NCI-H446 treated with DMSO at 0.1 percent for 48 hours (cell line): ENCODE measurements at regions not wholly inside any gene's neighbourhood (a gene's known extent, or its start where the extent isn't known, plus 50 kb on each side); places are given as distances from the start of the nearest gene placed in this dataset.
A peak's percentile ranks its signal among the peaks of the same experiment; 100 is the strongest.
"Not testable (repeated sequence)": the region's sequence is repeated elsewhere in the genome, so short reads cannot be mapped to it uniquely, and the experiment has no call there.

Experiments
- DNase-seq: peaks from one replicate; lab custom pipeline; 2025; lab: John Stamatoyannopoulos, UW

DNA sequence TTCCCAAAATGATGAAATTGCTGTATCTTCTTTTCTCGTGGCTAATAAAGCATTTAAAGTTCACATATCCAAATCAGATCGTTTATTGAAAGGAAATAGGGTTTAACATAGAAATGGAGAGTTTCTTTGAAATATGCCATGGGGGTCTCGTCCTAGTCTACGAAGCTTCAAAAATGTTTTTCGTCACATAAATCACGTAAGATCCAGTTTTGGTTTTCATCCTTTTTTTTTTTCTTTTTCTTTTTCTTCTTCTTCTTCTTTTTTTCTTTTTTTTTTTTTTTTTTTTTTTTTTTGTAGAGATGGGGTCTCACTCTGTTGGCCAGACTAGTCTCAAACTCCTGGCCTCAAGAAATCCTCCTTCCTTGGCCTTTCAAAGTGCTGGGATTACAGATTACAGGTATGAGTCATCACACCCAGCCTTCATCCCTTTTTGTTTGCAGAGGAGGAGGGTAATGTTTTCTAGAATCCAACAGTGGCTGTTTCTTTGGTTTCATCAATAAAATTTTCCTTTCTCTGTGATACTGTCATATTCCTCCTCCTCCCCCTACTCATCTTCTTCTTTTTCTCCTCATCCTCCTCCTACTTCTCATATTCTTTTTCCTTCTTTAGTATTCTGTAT lies 94.7 kb upstream of the LOC128125822 start:
- no peak for DNase-seq

- no peak for DNase-seq
These were observed 93.5 kb upstream of the LOC128125822 start for GRCh38 chr6:63478734-63479133.

DNA sequence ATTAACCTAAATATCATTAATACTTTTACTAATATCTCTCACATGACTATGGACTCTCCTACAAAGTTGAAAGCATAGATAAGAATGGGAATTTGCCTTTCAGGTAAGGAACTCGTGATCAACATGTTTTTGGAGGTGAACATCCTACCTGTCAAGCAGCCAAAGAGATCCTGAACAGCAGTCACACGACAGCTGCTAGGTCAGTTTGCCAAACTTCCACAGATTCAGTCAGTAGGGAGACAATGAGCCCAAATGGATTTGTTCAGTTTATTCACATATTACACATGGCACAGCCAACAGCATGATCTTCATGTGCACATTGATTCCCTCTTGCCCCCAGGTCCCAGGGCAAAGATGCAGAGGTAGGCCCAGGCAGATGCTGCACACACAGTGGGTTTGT lies 86.1 kb upstream of the LOC128125822 start:
- no peak for DNase-seq

GRCh38 chr6:63487103-63487813 lies 85.0 kb upstream of the LOC128125822 start:
- no peak for DNase-seq

GRCh38 chr6:63491119-63491518 lies 81.2 kb upstream of the LOC128125822 start:
- DNase-seq = no peak

DNA sequence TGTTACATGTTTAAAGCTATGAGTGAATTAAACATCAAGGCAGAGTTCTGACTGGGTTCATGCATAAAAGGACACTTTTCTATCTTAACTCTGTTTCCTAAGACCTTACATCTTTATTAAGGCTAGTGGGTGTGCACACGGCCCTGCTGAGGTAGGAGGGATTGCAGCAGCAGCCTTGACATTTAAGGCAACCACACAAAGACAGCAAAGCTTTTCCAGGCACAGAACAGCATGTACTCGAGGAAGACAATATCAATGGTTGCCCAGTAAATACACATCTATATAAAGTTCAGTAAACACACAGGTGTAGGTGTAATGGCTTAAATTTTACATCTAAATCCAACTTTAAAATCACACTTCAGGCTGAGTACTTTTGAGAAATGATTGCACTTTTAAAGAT lies 79.8 kb upstream of the LOC128125822 start:
- no peak for DNase-seq

DNA sequence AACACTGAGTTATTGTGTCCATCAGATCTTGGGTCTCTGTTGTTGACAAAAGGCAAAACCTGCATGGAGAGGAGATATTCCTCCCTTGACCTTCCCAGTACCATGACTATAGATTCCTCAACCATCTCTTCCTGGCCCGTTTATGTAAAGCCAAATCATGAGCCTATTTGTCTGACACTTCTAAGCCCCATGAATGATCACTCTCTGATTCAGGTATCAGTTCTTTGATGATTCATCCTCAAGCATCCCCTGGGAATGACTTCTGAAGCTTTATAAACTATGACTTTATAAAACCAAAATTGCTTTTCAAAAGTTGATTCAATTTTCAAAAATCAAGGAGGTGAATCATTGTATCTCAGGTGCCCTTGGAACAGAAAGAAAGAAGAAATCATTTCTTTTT lies 78.7 kb upstream of the LOC128125822 start:
- DNase-seq = no peak

- no peak for DNase-seq
These were observed 75.9 kb upstream of the LOC128125822 start for GRCh38 chr6:63496361-63496804.

GRCh38 chr6:63502156-63502555 lies 70.1 kb upstream of the LOC128125822 start:
- DNase-seq = no peak

DNA sequence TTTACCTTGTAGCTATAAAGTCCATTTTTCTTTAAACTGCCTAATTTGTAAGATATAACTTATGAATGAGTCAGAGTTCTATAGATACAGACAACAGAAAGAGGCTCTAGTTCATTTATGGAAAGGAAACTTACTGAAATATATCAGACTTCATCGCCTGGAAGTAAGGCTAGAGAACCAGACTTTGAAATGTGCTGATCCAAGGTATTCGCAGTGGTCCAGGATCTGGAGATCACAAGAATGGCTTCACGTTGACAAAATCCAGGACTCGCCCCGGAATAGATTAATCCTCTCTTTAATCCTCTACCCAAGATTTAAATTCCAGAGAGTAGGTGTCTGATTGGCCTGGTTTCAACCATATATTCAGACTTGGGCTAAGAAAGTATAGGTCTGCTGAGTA lies 69.1 kb upstream of the LOC128125822 start:
- DNase-seq = no peak

DNA sequence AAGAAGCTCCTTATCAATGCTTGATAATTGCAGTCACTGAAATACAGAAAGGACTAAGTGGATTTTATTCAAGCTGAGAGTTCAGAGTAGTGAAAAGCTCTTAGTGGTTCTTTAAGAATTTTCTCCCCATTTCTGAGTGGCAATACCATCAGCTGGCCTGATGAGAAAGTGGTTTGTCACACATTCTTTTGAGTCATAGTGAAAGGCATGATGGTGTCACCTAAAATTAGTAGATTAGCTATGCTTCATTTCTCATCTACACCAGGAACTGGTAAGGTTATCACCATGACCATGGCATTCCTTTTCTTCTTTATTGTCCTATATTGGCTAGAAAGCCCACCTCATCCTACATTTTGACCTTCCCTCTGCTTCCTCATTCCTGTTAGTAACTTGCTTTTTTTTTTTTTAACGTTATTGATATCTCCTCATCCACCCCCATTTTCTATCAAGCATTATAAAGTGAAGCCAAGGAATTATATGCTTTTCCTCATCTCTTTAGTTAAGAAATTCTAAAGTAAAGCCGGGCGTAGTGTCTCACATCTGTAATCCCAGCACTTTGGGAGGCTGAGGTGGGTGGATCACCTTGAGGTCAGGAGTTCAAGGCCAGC lies 67.4 kb upstream of the LOC128125822 start:
- DNase-seq = no peak

GRCh38 chr6:63507096-63507495 lies 65.2 kb upstream of the LOC128125822 start:
- DNase-seq = no peak

DNA sequence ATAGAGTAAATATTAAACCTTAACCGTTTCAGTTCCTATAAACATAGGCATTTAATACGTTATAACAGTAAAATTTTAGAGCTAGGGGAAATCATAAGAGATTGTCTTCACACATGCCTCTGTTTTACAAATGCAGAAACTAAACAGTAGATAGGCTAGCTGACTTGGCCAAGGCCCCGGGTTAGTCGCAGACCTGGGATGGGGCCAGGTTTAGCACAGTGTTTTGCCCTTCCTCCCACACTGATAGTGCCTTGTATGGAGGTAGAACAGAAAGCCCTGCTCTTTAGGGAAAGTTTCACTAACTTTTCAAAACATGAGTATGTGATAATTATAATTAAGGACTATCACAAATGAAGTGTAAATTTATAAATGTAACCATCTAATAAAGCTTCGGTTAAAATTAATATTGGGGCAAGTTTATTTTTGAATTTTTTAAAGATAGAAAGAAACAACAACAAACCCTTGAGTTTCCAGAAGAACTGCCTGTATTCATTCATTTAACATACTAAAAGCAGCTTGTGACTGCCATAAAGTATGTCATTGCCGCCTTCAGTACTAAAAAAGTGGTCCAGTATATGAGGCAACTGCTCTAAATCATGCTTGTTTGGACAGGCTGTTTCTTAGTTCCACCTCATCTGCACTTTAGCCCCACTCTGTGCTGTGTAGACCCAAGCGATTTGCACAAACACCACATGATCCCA lies 62.5 kb upstream of the LOC128125822 start:
- DNase-seq = peak; percentile 3

DNA sequence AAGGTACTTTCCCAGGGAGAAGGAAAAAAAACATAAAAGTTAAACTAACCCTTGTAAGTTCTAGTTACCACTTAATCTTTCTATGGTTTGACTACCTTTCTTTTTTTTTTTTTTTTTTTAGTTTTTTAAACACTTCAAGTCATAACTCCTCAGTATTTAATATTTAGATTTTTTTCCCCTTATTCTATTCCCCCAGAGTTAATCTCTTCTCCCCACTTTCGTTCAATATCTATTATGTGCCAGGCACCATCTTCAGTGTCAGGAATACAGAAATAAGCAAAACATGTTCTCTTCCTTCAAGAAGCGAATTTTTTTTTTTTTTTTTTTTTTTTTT lies 62.0 kb upstream of the LOC128125822 start:
- DNase-seq = no peak

DNA sequence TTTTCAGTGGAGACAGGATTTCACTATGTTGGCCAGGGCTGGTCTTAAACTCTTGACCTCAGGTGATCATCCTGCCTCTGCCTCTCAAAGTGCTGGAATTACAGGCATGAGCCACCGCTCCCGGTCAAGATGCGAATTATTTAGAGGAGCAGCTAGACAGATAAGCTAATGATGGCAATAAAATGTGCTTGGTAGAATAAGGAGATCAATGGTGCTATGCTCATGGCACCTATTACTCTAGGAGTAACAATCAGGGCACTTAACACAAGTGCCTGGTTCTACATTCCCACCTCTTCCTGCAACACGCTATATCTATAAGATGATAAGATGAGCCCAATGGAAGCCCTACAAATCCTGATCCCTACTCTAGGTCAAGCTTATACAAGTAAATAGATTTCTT lies 61.4 kb upstream of the LOC128125822 start:
- DNase-seq = no peak

DNA sequence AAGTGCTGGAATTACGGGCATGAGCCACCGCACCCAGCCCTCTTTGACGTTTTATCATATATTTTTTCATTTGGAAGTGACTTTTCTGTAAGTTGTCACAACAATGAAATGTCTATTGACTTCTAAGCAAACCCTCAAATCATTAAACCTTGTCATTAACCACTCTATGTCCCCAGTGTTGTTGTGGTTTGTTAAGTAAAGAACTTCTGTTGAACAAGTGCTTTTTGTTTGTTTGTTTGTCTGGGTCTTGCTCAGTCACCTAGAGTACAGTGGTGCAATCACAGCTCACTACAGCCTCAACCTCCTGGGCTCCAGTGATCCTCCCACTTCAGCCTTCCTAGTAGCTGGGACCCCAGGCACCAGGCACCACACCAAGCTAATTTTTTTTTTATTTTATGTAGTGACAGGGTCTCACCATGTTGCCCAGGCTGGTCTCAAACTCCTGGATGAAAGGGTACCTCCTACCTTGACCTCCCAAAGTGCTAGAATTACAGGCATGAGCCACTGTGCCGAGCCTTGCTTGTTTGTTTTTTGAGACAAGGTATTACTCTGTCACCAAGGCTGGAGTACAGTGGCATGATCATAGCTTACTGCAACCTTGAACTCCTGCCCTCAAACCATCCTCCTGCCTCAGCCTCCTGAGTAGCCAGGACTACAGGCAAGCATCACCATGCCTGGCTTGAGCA lies 57.6 kb upstream of the LOC128125822 start:
- no peak for DNase-seq

DNA sequence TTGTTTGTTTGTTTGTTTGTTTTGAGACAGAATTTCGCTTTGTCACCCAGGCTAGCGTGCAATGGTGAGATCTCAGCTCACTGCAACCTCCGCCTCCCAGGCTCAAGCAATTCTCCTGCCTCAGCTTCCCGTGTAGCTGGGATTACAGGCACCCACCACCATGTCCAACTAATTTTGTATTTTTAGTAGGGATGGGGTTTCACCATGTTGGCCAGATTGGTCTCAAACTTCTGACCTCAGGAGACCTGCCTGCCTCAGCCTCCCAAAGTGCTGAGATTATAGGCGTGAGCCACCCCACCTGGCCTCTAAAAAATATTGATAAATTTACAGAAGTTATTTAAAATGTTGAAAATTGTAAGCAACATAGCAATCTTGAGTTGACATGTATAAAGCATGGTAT lies 57.1 kb upstream of the LOC128125822 start:
- not testable (repeated sequence) for DNase-seq

GRCh38 chr6:63516186-63516944 lies 55.9 kb upstream of the LOC128125822 start:
- no peak for DNase-seq

- no peak for DNase-seq
These were observed 55.1 kb upstream of the LOC128125822 start for GRCh38 chr6:63517221-63517620.

GRCh38 chr6:63521475-63522210 lies 50.6 kb upstream of the LOC128125822 start:
- DNase-seq = no peak
